ENCODE measurements at regions not wholly inside any gene's neighbourhood (a gene's known extent, or its start where the extent isn't known, plus 50 kb on each side); places are given as distances from the start of the nearest gene placed in this dataset.

DNA sequence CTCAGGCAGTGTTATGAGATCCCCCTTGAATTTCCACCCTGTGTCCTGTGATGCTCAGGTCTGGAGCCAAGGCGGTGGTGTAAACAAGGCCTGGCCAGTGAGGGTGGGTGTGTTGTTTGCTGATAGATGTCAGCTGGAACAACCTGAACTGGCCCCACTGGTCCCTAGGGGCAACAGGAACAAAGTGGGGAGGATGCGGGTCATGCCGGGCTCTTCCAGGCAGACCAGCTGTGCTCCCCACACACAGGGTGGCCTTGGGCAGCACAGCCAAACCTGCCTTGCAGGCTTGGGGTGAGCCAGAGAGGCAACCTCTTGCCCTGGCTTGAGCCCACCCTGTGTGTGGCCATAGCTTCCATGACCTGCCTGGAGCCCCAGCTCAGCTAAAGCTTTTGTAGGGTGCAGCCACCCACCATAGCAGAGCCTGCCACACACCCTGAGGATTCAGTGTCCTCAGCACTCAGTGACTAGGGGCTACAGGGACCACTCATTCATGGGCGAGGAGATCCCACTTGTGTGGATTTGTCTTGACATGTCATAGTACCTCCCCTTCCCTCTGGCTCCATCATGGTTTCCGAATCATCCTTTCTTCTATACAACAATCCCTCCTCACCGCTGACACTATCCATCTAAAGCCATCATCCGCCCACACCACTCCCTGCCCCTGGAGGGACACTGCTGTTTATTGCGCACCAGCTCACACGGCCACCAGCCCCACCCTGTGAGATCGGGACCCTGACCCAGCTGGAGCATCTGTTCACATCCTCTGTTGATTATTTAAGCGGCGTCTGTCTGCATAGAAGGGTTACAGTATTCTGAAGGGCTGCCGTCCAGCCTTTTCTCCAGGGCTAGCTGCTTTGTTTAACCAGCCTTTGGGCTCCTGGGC, 268.8 kb downstream of the CYP26B1 start:
- TF ChIP-seq, protein P1, sequence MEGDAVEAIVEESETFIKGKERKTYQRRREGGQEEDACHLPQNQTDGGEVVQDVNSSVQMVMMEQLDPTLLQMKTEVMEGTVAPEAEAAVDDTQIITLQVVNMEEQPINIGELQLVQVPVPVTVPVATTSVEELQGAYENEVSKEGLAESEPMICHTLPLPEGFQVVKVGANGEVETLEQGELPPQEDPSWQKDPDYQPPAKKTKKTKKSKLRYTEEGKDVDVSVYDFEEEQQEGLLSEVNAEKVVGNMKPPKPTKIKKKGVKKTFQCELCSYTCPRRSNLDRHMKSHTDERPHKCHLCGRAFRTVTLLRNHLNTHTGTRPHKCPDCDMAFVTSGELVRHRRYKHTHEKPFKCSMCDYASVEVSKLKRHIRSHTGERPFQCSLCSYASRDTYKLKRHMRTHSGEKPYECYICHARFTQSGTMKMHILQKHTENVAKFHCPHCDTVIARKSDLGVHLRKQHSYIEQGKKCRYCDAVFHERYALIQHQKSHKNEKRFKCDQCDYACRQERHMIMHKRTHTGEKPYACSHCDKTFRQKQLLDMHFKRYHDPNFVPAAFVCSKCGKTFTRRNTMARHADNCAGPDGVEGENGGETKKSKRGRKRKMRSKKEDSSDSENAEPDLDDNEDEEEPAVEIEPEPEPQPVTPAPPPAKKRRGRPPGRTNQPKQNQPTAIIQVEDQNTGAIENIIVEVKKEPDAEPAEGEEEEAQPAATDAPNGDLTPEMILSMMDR (IDR thresholded peaks at IDR 0.05): no peak
- TF ChIP-seq POLR2A (IDR thresholded peaks at IDR 0.05): no peak

Measured in heart left ventricle (tissue), 13 donors.